Fibroblast of villous mesenchyme (primary cell): ENCODE measurements at regions not wholly inside any gene's neighbourhood (a gene's known extent, or its start where the extent isn't known, plus 50 kb on each side); places are given as distances from the start of the nearest gene placed in this dataset.

Source experiments
- DNase-seq: peaks from one replicate; pipeline ENCODE4 v3.0.0-alpha.2; 2010; ENCODE audit warnings: low read depth
- H3K4me3 ChIP-seq: 2 replicates; pipeline ENCODE4 v1.5.1; 2011; ENCODE audit warnings: low read depth, mild to moderate bottlenecking, low read length
- CTCF ChIP-seq: IDR thresholded peaks from 2 replicates; pipeline ENCODE4 v1.5.1; 2012; ENCODE audit warnings: low read depth, mild to moderate bottlenecking, low read length; ENCODE audit not compliant: insufficient read depth

GRCh38 chr17:68732301-68732749 lies 131.2 kb upstream of the FAM20A start:
- TF ChIP-seq CTCF: no peak
- no peak overlapping the region for H3K4me3 ChIP-seq
- DNase-seq: peak; percentile 47

GRCh38 chr17:68731465-68731864 lies 130.3 kb upstream of the FAM20A start:
- TF ChIP-seq CTCF: no peak
- H3K4me3 ChIP-seq: no peak overlapping the region
- no peak for DNase-seq

- DNase-seq: no peak
These were observed 118.3 kb upstream of the FAM20A start for GRCh38 chr17:68719431-68719830.

GRCh38 chr17:68718926-68719325 lies 117.8 kb upstream of the FAM20A start:
- H3K4me3 ChIP-seq: no peak overlapping the region
- no peak for DNase-seq
- no peak for TF ChIP-seq CTCF

More at GRCh38 chr17:68719431-68719830, 118.3 kb upstream of the FAM20A start:
- no peak for TF ChIP-seq CTCF
- no peak overlapping the region for H3K4me3 ChIP-seq

GRCh38 chr17:68718465-68718864 lies 117.3 kb upstream of the FAM20A start:
- TF ChIP-seq CTCF: no peak
- DNase-seq: no peak
- no peak overlapping the region for H3K4me3 ChIP-seq

- TF ChIP-seq CTCF: no peak
- DNase-seq: no peak
- no peak overlapping the region for H3K4me3 ChIP-seq
These were observed 113.5 kb upstream of the FAM20A start for GRCh38 chr17:68714676-68715075.

GRCh38 chr17:68711858-68712257 lies 110.7 kb upstream of the FAM20A start:
- DNase-seq: peak; percentile 88
- TF ChIP-seq CTCF: no peak
- H3K4me3 ChIP-seq: no peak overlapping the region
